NCI-H510A (cell line): ENCODE measurements at regions not wholly inside any gene's neighbourhood (a gene's known extent, or its start where the extent isn't known, plus 50 kb on each side); places are given as distances from the start of the nearest gene placed in this dataset.

Experiments used
- DNase-seq: peaks from one replicate; lab custom pipeline; 2025; lab: John Stamatoyannopoulos, UW

DNA sequence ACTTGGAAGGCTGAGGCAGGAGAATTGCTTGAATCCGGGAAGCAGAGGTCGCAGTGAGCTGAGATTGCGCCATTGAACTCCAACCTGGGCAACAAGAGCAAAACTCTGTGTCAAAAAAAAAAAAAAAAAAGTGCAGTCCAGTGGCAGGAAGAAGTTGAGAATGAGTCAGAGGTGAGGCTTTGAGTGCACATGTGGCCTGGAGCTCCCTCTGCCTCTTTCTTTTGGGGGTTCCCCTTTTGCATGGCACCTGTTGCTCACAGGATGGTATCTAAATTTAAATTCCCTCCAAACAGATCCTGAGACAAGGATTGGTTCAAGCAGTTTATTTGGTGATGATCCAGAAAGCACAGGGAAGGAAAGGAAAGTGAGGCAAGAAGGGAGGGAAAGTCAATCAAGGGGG is 151.4 kb upstream of the STX18 start:
- no peak for DNase-seq

GRCh38 chr4:4690854-4691253 is 149.0 kb upstream of the STX18 start:
- DNase-seq: no peak

- no peak for DNase-seq
Observed at GRCh38 chr4:4689694-4690440, 148.0 kb upstream of the STX18 start.

- no peak for DNase-seq
Observed at GRCh38 chr4:4687935-4688727, 146.3 kb upstream of the STX18 start.

GRCh38 chr4:4687100-4687499 is 145.3 kb upstream of the STX18 start:
- no peak for DNase-seq

GRCh38 chr4:4685810-4686795 is 144.3 kb upstream of the STX18 start:
- no peak for DNase-seq

DNA sequence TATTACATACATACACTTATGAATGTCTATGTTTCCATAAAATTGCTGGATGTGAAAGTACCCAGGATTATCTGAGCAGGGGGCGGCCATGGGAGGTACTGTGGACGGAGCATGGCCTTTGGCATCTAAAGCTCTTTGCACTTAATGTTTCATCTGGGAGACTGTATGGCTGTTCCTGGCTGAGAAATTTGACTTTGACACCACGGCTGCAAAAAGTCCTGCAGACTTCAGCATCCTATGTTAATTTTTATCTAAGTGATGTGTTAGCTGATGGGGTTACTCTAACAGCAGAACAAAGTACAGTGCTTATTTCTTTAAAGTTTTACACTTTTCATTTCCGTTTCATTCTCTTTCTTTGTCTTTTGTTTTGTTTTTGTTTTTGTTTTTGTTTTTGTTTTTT is 139.8 kb upstream of the STX18 start:
- no peak for DNase-seq

DNA sequence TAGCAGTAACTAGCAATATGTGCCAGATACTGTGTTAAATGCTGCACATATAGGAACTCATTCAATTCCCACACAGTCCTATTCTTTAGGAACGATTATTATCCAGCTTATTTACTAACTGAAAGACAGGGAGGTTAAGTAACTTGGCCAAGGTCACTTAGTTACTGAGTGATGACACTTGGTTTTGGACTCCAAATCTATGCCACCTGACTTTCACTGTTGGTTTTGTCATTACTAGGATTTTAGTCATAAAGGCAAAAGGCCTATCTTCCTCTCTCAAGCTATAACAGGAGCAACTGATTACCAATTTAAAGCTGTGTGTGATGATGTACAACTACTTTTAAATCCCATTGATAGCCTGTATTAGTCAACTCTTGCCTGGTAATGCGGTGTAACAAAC is 138.9 kb upstream of the STX18 start:
- no peak for DNase-seq

DNA sequence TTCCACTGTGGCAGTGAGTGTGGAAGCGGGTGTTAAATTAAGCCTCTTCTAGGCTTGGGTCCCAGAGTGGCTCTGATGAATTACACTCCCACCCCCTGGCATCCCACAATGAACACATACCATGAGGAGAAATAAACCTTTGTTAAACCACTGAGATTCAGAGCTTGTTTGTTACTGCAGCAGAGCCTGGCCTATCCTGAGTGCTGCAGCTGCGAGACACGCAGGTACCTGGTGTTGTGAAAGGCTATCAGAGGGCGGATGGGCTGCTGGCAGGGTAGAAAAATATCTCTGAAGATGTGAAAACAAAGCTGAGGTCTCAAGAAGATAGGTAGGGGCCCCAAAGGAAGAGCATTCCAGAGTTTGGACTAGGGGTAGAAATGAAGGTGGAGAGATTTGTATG is 138.4 kb upstream of the STX18 start:
- no peak for DNase-seq

DNA sequence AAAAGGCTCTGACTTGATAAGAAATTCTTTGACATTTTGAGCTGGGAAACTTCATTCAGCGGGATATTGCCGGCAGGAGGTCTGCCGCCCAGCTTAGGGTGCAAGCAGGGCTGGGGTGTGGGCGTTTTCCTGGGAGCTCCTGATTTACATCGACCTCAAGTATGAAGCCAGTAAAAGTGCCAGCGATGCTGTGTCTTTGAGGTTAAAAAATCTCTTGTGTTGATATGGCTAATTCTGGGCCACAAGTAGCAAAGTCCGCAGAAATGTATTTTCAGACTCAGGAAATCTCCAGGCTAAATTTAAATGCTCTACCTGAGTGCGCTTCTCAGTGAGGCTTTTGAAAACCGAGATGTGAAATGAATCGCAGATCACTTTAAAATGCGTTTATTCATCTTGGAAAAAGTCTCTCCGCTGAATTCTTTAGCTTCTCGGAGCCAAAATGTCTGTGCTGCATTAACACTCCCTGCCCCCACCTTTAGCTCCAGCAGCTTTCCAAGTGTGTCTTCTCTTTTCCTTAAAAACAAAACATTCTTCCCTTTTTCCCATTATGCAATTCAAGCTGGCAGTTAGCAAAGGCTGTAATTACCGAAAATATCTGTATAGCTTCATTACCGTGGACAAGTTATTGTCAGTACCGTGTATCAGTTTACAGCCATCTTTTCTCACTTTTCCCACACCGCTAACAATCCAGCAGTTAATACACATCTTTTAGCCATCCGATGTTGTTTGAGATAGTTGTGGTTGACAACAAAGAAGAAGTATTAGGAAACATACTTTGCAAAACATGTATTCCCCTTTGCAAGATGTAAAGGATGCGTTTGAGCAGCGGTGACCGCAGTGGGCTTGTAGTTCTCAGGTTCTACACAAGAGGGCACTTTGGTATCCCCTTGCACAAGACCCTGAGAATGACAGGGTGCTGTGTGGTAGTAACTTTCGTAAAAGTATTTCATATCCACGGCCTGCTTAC is 136.0 kb upstream of the STX18 start:
- DNase-seq: no peak

GRCh38 chr4:4675641-4676040 is 133.8 kb upstream of the STX18 start:
- no peak for DNase-seq

DNA sequence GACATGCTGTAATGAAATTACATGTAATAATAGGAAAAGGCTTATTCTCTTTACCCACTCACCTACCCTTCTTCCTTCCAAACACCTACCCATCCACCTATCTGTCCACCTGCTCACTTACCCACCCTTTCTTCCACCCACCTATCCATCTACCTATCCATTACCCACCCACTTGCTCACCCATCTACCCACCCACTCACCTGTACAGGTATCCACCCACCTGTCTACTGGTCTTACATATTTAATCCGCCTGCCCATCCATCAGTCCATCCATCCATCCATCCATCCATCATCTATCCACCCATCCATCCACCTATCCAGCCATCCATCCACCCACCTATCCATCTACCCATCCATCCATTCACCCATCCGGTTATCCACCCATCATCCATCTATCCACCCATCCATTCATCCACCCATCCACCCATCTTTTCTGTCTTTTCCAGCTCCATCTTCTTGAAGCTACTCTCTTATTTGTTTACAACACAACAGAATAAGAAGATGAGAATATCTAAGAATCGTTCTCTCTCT is 133.3 kb upstream of the STX18 start:
- no peak for DNase-seq

DNA sequence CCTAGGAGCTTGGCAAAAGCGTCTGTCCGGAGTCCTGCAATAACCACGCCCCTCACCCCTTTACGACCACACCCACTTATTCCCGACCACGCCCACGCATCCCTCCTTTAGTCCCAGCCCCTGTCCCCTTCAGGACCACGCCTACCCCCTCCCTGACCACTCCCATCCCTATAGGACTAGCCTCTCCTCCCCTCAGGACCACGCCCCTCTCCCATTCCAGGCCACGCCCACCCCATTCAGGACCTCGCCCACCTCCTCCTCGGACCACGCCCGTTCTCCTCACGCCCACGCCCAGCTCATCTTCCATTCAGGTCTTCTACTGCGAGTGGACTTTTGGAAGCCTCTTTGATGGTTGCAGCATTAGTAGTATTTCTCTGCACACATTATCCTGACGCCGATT is 131.2 kb upstream of the STX18 start:
- no peak for DNase-seq

DNA sequence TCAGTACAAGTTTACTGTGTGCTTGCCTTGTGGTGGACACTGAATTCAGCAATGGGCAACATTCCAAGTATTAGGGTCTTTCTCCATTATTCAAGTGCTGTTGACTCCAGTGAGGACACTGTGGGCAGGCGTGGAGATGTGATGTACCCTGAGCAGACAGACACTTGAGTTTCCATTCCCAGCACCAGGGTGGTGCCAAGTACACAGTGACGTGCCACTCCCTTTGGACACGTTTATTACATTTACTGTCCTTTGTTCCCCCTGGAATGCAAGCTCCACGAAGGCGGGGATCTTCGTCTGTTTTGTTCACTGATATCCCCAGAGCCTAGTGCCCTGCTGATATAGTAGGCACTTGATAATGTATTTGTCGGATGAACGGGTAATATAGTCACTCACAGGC is 130.6 kb upstream of the STX18 start:
- DNase-seq: no peak

DNA sequence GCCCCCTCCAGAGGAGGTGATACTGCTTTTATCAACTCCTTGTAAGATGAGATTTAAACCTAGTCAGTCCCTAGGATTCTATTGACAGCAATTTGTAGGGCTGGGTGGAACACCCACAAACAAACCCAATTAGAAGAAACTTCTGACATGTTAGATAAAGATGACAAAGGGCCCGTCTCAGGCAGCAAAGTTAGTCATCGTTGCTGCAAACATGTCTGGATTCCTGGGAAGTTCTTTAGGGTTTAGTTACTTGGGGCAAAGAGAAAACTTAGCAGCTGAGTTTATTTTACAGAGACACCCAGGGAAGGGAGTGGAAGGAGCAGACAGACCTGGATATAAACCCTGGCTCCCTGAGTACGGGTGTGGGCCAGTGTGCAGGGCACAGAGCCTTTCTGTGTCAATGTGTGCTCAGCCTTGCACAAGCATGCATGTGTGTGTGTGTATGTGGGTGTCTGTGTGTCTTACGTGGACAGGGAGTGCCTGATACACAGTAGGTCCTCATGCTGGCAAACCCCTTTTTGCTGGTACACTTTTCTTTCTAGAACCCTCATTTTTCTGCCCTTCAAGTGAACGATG is 130.0 kb upstream of the STX18 start:
- DNase-seq: no peak

DNA sequence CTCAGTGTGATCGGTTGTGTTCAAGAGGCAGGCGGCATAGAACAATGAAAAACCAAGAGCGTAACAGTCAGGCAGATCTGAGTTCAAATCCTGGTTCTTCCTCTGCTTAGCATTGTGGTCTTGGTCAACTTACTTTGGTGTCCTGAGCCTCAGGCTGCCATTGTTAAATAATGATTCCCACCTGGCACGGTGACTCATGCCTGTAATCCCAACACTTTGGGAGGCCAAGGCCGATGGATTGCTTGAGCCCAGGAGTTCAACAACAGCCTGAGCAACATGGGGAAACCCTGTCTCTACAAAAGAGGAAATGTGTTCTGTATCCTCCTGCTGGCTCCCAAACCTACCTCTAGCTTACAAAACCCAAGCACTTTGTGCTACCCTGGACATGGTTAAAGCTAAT is 129.0 kb upstream of the STX18 start:
- no peak for DNase-seq

DNA sequence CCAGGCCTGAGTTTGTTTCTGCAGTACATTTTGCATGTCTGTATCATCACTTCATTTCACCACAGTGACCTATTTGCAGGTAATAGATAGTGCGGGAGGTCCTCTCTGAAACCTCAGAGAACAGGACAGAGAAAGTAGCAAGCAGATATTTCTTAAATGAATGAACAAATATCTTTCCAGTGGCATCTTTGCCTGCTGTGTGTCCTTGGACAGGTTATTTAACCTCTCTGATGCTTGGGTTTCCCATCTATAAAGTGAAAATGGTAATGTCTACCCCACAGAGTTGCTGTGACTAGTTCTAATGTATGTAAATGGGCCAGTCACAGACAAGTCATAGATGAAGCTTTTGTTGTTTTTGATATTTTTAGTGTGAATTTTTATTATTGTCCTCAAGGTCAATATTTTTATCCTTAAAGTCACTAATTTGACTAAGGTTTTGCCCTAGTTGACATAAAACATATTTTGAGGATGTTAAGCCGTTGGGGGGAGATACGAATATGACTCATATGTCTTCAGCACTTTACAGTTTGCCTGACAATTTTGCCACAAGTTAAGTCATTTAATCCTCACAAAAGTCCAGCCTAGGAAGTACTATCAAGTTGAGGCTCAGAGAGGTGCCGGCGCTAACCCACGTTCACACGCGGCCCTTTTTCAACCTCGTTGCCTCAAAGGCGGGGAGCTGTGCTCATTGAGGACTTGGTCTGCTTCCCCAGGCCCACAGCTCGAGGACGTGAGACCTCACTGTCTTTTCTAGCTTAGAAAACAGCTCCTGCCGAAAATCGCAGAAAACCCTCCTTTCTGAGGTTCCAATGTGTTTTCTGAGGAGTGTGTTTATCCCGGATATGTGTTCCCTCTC is 126.7 kb upstream of the STX18 start:
- no peak for DNase-seq

- no peak for DNase-seq
Observed at GRCh38 chr4:4667622-4668081, 125.8 kb upstream of the STX18 start.
